Testis (tissue), 2 donors: ENCODE measurements at regions not wholly inside any gene's neighbourhood (a gene's known extent, or its start where the extent isn't known, plus 50 kb on each side); places are given as distances from the start of the nearest gene placed in this dataset.

Experiments used
- CTCF ChIP-seq, 3 experiments: fragments of 450-650 bp in 2 of 3; fragments of 200-600 bp in 1 of 3; sonication (generic) in 1 of 3; IDR thresholded peaks; one replicate each; pipeline ENCODE4 v1.5.1; 2016 to 2019; ENCODE audit warnings: antibody characterized with exemption in 3 of 3, mild to moderate bottlenecking in 2 of 3, moderate library complexity in 1 of 3
- POLR2A ChIP-seq: fragments of 450-650 bp; IDR thresholded peaks from one replicate; pipeline ENCODE4 v1.6.1; 2017; ENCODE audit warnings: antibody characterized with exemption, mild to moderate bottlenecking, moderate library complexity

GRCh38 chr11:109205312-109205711, 216.7 kb upstream of the C11orf87 start:
- no peak for TF ChIP-seq POLR2A
- no peak for TF ChIP-seq CTCF (IDR thresholded peaks at IDR 0.05)
